ENCODE measurements at regions not wholly inside any gene's neighbourhood (a gene's known extent, or its start where the extent isn't known, plus 50 kb on each side); places are given as distances from the start of the nearest gene placed in this dataset.

GRCh38 chr7:9945131-9945530 is 1028.5 kb upstream of the PHF14 start:
- POLR2A ChIA-PET (ENCODE audit: unreplicated experiment), result no interaction called here
- no peak overlapping the region for H2BK20ac ChIP-seq (ENCODE audit: low read depth, low read length)
- no peak overlapping the region for H3K4me2 ChIP-seq (ENCODE audit: low read depth, low read length)
- no peak overlapping the region for H4K8ac ChIP-seq (ENCODE audit: low read depth in 2 of 2, low read length in 2 of 2)
- H3K9me3 ChIP-seq (ENCODE audit: control insufficient read depth, insufficient read depth, low read length), result peaks cover 9% of the 10 kb centered on the region
- no peak overlapping the region for H2AFZ ChIP-seq (replicated peaks; ENCODE audit: low read length, poor library complexity)
- H3K14ac ChIP-seq (replicated peaks; ENCODE audit: low read depth, low read length), result no peak overlapping the region
- H2BK5ac ChIP-seq (ENCODE audit: low read depth, low read length, poor library complexity, severe bottlenecking), result no peak overlapping the region
- H3K18ac ChIP-seq (ENCODE audit: low read depth, low read length), result no peak overlapping the region
- no peak overlapping the region for H2BK120ac ChIP-seq (ENCODE audit: low read depth, low read length)
- no peak overlapping the region for H4K91ac ChIP-seq (ENCODE audit: insufficient read depth, low read depth, low read length)
- H3K9ac ChIP-seq (ENCODE audit: low read depth, low read length), result no peak overlapping the region
- no peaks in the 10 kb centered on the region for H3K79me1 ChIP-seq (ENCODE audit: low read depth in 1 of 2, low read length in 2 of 2)
- no peak overlapping the region for H3K4ac ChIP-seq (ENCODE audit: low read depth, low read length)
- H3K4me3 ChIP-seq (ENCODE audit: insufficient read depth, low read depth, low read length), result no peak overlapping the region
- DNase-seq (no peak), ATAC-seq (ENCODE audit: low read depth) (no peak)
- TF ChIP-seq FOS (IDR thresholded peaks at IDR 0.05; ENCODE audit: low read depth, low read length) (no peak), MXI1 (IDR thresholded peaks at IDR 0.05; ENCODE audit: borderline replicate concordance, low read depth, low read length) (no peak)
- H2AK5ac ChIP-seq (ENCODE audit: low read depth, low read length), result no peak overlapping the region
- intact Hi-C loops (cut with micrococcal nuclease) (no loop called here), dilution Hi-C loops (cut with HindIII; ENCODE audit: low sequenced_read_pairs, unreplicated experiment) (no loop called here), in situ Hi-C loops (cut with MboI; ENCODE audit: low sequenced_read_pairs) (no loop called here)
- no peaks in the 10 kb centered on the region for H3K36me3 ChIP-seq (ENCODE audit: control insufficient read depth, insufficient read depth, low read length)
- H2AK9ac ChIP-seq (replicated peaks; ENCODE audit: low read depth, low read length, poor library complexity), result no peak overlapping the region
- no TSS peak for BruUV-seq (replicated peaks)
- H4K20me1 ChIP-seq (ENCODE audit: insufficient read depth, low read length), result no peaks in the 10 kb centered on the region
- no peak overlapping the region for H3K23ac ChIP-seq (ENCODE audit: low read depth, low read length)
- no peak overlapping the region for H3K27ac ChIP-seq (ENCODE audit: insufficient read depth, low read length)
- H2BK15ac ChIP-seq (ENCODE audit: low read depth, low read length), result no peak overlapping the region
- H3K4me1 ChIP-seq (ENCODE audit: control insufficient read depth, insufficient read depth, low read length), result no peaks in the 10 kb centered on the region
- H4K5ac ChIP-seq (ENCODE audit: low read depth, low read length), result no peak overlapping the region
- H3K27me3 ChIP-seq (ENCODE audit: control insufficient read depth, insufficient read depth, low read length), result no peaks in the 10 kb centered on the region
- CTCF ChIA-PET, result no interaction called here
- no peak overlapping the region for H3K56ac ChIP-seq (ENCODE audit: extremely low read depth, insufficient read depth, low read length)
- no peaks in the 10 kb centered on the region for H3K9me1 ChIP-seq (ENCODE audit: insufficient read depth, low read length)

Data from IMR-90 (cell line).